Transverse colon (tissue), 3 donors: ENCODE measurements at regions not wholly inside any gene's neighbourhood (a gene's known extent, or its start where the extent isn't known, plus 50 kb on each side); places are given as distances from the start of the nearest gene placed in this dataset.

Experiments
- POLR2A ChIP-seq: fragments of 450-650 bp; IDR thresholded peaks from one replicate; pipeline ENCODE4 v1.6.1; 2016; ENCODE audit warnings: antibody characterized with exemption, mild to moderate bottlenecking, moderate library complexity
- TF ChIP-seq, protein P1 (sequence below), 5 experiments: fragments of 200-600 bp in 3 of 5; fragments of 450-650 bp in 2 of 5; sonication (generic) in 3 of 5; IDR thresholded peaks; 1 replicate in 2 of 5; 2 replicates in 3 of 5; pipeline ENCODE4 v1.5.1; 2016 to 2017; ENCODE audit warnings: antibody characterized with exemption in 5 of 5, inconsistent platforms in 3 of 5, mild to moderate bottlenecking in 2 of 5, moderate library complexity in 1 of 5

DNA sequence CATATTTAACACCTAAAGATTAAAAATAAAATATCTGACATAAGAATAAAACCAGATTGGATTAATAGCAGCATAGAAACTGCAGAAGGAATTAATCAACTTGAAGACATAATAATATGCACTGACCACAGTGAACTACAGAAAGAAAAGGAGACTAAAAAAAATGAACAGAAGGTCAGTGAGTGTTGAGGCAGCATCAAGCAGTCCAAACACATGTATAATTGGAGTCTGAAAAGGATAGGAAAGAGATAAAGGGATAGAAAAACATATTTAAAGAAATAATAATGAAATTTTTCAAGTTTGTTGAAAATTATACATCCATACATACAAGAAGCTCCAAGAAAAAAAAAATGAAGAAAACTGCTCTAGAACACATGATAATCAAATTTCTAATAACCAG, 756.2 kb downstream of the GATA3 start:
- TF ChIP-seq, protein P1, sequence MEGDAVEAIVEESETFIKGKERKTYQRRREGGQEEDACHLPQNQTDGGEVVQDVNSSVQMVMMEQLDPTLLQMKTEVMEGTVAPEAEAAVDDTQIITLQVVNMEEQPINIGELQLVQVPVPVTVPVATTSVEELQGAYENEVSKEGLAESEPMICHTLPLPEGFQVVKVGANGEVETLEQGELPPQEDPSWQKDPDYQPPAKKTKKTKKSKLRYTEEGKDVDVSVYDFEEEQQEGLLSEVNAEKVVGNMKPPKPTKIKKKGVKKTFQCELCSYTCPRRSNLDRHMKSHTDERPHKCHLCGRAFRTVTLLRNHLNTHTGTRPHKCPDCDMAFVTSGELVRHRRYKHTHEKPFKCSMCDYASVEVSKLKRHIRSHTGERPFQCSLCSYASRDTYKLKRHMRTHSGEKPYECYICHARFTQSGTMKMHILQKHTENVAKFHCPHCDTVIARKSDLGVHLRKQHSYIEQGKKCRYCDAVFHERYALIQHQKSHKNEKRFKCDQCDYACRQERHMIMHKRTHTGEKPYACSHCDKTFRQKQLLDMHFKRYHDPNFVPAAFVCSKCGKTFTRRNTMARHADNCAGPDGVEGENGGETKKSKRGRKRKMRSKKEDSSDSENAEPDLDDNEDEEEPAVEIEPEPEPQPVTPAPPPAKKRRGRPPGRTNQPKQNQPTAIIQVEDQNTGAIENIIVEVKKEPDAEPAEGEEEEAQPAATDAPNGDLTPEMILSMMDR (IDR thresholded peaks at IDR 0.05): no peak
- TF ChIP-seq POLR2A: no peak
